ENCODE measurements at regions not wholly inside any gene's neighbourhood (a gene's known extent, or its start where the extent isn't known, plus 50 kb on each side); places are given as distances from the start of the nearest gene placed in this dataset.

DNA sequence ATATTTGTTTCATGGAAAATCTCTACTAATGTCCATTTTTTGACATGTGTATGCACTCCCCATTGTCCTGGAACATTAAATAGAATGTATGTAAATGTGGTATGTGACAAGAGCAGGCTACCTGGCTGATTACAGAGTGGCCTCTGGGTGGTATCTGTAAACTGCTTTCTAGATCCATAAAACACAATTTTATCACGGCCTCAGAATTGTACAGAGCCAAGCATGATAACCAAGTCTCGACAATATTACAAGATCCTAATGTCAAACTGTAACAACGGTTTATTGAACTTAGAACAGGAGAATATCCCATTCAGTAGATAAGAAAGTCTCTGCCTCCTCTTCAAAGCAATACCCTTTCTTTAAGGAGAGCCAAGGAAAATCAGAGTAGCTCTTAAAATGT is 212.4 kb downstream of the PCDH7 start:
- DNase-seq (ENCODE audit: low read depth), result no peak

DNA sequence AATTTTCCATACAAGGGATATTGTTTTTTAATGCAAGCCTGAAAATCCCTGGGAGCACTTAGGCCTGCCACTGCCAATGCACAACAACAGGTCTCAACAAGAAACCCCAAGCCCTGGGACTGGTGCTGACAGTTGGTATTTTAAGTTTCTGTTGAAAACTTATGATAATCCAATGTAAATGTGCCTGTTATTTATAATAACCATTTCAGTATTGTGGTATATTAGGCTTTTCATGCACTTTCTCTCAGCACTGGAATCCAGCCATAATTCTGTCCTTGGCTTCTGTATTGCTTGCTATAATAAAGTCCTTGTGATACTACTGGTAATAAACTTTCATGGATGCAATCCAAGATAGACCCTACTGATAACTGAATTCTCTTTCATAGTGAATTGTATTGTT is 218.9 kb downstream of the PCDH7 start:
- DNase-seq (ENCODE audit: low read depth), result no peak

DNA sequence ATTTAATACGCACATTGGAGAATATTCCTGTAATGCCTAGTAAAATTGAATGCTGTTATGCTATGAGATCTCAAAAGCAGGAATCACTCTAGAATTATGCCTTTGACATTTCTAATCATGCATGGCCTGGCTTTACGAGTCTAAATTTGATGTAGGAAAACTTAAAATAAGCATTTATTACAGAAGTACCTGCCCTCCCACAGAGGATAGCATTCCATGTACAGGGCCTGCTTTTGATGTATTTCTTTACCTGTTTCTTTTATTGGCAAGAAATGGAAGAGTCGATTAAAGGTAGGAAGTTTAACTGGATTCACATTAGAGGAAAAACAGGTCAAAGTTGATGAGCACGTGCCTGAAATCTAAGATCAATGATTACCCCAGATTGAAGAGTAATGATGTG is 219.5 kb downstream of the PCDH7 start:
- DNase-seq (ENCODE audit: low read depth), result no peak

DNA sequence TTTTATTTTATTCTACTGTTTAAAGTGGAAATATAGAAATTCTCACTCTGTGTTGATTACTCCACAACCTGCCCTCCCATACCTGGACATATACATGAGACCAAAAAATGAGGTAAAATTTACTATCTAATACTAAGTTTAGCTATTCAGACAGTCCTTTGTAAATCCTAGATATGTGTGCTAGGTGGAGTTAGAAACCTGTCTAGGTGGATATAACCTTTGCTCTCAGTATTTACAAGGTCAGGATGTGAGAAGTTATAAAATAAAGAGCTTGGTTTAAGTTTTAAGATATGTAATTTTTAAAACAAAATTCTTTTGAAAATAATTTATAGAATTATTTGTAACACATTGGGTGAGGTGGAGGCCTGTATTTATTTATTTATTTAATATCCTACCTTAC is 221.5 kb downstream of the PCDH7 start:
- no peak for DNase-seq (ENCODE audit: low read depth)

DNA sequence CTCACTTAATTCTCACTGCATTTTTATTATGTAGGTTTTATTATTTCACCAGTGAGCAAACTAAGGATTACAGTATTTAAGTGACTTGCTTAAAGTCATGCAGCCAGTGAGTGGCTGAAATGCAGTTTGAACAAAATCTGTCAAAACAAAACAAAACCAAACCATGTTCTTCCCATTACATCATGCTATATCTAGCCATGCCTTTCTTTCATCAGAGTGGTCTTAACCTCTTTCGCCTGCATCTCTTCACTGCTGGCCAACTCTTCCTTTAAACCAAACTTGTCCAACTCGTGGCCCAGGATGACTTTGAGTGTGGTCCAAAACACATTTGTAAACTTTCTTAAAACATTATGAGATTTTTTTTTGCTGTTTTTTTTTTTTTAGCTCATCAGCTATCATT is 223.2 kb downstream of the PCDH7 start:
- no peak for DNase-seq (ENCODE audit: low read depth)

DNA sequence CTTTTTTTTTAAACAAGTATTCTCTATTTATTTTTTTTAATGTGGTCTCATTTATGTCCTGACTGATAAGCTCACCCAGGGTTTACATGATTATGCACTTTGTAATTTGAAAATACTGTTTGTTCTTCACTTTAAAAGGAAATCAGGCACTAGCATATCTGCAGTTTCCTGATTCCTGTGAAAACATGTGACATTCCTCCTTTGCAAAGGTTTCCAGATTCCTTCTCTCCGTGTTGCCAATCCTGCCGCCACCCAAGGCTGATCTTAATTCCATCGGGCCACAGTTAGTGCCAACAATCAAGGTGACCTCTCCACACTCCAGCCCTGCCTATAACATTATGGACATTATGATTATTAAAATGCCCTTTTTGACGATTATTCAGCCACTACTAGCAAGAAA is 225.4 kb downstream of the PCDH7 start:
- no peak for DNase-seq (ENCODE audit: low read depth)

DNA sequence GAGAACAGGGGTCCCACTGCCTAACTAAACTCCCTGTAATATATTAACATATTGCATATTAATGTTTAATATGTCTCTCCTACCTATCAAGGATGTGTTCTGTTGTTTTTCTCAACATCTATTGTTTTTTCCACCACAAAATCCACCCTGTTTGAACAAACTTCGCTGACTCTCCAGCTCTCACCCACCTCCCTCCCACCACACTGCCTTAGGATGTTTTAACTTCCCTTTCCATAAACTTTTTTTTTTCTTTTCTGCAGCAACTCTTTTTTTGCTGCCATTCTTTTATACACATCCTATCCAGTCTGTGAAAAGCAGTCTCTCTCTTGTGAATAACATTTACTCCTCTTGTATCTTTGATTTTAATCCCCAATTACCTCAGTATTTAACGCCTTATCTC is 226.1 kb downstream of the PCDH7 start:
- DNase-seq (ENCODE audit: low read depth), result no peak

DNA sequence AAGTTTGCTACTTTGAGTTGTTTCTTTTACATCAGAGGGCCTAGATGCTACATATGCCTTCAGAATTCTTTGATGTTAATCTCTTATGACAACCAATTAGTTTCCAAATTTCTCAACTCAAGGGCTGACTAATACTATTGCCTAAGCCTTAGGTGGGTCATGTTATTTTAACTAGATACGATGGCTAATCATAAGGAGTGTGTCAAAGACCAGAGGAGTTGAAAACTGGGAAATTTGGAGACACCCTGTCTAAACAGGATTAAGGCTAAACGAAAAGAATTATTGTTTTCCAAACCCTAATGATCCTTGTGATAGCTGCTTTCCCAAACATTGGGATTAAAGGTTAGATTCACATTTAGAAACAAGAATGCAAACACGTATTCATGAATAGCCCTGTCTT is 228.5 kb downstream of the PCDH7 start:
- DNase-seq (ENCODE audit: low read depth), result peak; percentile 59

DNA sequence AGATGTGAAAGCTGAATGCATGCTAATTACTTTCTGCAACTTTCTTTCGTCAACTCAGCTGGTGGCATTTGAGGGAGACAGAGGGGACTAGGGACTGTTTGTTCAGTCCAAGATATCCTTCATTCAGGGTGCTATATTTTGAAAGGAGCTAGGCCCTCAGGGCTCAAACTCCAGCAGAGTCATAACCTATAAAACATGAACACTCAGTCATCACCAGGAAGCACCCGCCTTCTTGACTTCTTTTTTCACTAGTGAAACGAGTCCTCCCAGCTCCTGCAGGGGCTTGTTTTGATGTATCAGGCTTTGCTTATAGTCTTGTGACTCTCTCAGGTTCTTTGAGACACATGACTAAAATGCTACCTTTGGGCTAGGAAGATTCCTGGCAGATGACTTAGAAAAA is 230.6 kb downstream of the PCDH7 start:
- DNase-seq (ENCODE audit: low read depth), result no peak

DNA sequence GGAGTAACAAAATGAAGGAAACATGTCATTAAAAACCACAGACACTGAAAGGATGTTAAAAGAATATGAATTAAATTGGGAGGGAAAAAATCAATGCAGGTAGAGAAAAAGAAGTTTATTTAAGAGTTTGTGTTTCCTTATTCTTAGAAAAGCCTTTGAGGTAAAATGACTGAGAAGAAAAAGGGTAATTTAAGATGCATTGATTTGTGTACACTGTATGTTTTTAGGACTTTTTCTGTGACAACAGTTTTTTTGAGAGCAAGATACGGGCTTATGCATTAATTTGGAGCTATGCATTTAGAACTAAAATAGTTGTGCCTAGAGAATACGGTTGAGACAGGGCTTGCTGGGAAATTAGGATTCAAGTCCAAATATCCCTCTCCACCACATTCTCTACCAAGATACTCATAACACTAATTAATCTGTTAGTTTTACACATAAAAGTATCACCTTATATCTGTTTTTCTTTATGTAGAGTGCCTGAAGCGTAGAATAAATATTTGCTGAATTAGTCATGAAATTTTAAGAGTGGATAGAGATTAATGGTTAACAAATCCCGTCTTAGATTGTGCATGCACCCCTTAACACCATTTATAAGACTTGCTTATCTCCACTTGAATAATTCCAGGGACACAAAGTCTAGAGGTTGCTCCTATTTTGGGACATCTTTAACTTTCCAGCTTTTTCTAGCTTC is 232.5 kb downstream of the PCDH7 start:
- no peak for DNase-seq (ENCODE audit: low read depth)

DNA sequence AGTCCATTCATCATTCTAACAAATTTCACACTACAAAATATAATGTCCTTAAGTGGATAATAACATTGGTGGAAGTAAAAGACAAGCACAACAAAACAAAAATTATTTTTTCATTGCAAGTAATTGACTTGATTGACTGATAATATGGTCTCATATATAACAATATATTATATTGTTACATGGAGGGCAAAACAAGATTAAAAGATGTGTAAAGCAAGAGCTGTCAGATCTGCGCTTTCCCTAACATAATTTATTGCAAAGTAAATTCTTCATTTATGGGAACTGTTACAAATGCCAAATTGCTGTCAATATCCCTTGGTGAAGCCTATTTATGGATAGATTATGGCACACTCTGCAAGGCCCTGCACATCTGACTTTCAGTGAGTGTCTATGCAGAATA is 233.6 kb downstream of the PCDH7 start:
- no peak for DNase-seq (ENCODE audit: low read depth)

DNA sequence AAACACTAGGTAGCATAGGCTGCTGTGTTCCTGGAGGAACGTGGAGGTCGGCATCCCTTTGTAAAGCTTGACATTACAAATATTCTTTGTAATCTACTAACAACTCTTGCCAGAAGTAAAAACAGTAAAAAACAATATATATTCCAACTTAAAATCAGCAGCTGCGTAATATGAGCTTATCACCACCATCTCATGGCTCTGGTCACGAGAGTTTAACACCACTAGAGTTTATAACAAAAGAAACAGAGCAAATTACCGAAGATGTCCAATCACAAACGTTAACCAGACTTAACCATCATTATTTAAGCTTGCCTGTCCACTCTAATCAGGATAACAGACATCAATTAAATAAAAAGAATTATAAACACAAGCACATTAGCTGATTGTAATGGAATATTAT is 236.7 kb downstream of the PCDH7 start:
- no peak for DNase-seq (ENCODE audit: low read depth)

DNA sequence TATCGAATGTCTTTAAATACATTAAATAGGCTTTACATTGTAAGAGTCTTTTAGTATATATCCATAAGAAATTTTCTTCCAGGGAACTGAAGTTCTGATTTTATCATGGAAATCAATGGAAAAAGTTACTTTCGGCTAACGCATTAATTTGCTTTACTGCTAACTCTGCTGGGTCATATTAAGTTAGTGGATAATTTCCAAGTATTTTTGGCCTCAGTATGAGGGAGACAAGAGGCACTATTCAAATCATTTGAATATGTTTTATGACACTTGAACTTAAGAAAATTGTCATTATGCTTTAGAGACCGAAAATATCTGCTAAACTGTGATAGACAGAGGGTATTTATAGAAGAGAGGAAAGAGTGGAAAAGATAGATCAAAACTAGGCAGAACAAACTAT is 237.5 kb downstream of the PCDH7 start:
- no peak for DNase-seq (ENCODE audit: low read depth)

DNA sequence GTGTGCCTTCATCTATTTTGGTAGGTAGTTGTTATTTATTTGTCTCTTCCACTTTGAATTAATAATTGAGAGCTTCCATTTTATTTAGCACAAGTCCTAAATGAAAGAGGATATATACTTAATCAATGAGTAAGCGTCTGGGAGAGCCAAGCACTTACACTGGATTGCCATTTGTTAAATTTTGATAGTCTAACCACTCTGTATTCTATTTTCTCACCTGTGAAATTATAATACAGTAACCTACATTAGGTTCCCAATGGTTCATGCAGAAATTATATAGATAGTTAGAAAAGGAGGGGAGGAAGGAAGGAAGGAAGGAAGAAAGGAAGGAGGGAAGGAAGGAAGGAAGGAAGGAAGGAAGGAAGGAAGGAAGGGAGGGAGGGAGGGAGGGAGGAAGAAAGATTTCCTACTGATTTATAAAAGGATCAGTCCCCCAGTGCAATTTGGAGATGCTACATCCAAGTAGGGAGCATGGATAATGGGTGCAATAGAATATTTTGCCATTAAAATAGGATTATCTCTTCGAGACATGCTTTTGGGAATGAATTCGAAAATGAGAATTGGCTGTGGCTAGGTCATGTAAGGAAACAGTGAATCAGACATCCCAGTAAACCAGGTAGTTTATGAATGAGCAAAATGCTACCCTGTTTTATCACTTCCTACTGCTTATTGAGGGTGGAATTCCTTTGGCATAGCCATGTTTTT is 239.8 kb downstream of the PCDH7 start:
- no peak for DNase-seq (ENCODE audit: low read depth)

DNA sequence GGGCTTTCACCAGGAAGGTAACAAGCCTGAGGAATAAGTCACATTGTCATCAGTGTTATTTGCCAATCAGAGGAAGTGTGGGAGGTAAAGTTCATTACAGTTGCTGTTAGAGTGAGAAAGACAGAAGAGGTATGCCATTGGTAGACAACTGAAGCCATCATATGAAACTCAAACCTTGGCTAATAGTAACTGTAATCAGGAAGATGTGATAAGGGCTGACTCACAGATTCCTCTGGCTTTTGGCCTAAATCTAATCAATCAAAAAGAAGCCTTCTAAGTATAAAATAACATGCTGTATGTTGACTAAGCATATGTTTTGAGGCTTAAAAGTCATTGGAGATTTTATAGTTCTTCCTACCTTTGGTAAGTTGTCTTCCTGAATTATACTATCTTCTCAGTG is 242.8 kb downstream of the PCDH7 start:
- no peak for DNase-seq (ENCODE audit: low read depth)

DNA sequence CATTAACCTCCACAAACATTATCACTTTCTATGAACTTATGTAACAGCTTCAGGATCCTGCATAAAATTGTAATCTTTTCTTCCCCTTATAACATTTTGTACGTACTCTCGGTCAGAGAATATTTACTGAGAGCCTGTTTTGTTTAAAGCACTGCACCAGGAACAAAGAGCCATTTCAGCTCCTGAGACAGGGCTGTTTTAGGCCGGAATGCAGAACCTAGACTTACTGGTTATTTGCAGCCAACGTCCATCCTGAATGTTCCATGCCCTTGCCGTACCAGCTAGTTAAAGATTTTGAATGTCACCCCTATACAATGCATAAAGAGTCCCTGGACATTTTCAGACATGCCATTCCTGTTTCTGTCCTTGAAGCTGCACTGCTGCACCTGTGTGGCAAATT is 248.8 kb downstream of the PCDH7 start:
- DNase-seq (ENCODE audit: low read depth), result no peak

DNA sequence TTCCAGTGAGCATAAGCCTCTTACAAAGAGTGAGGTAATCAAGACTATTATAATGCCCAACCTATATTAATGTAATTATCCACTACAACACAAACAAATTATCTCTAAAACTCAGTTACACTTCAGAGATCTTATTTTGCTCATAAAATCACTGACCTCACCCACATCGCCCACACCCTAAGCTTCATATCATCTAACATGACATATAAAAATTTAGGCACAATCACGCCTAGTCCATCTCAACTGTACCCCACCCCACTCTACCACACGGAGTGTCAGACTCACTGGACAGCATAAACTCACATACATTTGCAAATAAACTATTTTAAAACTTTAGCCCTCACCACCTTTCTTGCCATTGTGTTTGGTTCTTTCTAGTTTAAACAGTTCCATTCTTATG is 252.4 kb downstream of the PCDH7 start:
- DNase-seq (ENCODE audit: low read depth), result no peak

DNA sequence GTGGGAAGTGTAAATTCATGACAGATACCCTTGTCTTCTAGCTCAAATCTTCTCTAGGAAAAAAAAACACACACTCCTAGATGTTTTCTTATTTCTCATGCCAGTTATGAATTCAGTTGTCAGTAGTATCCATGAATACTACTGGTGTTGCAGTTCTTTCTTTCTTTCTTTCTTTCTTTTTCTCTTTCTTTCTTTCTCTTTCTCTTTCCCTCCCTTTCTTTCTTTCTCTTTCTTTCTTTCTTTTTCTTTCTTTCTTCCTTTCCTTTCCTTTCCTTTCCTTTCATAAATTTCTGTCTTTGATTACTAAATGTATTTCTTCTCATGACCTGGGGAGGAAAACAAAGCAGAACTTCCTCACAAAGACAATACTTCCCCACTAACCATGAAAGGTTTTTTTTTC is 253.8 kb downstream of the PCDH7 start:
- DNase-seq (ENCODE audit: low read depth), result no peak

DNA sequence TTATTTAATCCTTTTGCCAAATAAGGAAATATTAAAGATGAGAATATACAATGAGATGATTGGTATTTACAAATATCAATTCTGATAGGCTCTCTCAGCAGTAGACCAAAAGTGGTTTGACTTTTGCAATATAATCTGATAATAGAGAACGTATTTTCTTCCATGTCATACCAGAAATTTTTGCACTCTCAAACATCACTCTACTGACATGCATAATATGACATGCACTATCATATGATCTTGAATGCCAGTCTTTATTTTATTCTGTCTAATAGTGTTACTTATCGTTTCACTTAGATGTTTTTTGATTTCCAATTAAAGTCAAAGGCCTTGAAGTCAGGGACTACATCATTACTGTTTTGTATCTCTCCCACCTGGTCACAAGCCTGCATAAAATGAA is 259.2 kb downstream of the PCDH7 start:
- DNase-seq (ENCODE audit: low read depth), result no peak

DNA sequence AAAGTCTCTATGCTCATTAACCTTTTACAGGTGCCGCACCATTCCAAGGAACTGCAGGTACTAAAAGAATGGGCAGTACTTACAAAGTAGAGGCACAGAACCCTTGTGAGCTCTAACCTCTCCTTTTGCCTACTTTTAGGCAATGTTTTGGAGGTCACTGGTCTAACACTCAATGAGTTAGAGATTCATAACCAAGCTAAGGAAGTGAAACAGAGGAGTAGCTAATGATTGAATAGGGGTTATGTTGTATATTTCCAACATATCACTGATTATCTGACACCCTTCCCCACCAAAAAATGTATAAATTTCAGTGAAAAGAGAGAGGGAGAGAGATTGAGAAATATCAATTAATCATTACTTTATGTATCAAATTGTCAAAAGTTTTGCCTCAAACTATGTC is 269.3 kb downstream of the PCDH7 start:
- no peak for DNase-seq (ENCODE audit: low read depth)

DNA sequence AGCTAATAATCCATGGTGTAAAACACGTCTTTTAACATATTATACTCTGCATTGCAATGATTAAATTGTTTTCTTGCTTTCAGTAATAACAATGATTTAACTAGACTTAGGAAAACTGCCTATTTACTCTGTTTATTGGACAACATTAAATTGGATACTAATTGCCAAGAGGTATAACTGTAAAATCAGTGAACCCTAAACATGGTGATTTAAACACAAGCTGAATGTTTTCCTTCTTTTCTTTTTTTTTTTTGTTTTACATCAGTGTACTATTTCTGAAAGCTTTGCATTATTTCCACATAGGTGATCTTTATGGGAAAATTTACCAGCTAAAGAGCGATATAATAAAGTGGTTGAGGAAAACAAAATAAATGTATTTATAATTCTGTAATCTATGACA is 276.7 kb downstream of the PCDH7 start:
- DNase-seq (ENCODE audit: low read depth), result no peak

DNA sequence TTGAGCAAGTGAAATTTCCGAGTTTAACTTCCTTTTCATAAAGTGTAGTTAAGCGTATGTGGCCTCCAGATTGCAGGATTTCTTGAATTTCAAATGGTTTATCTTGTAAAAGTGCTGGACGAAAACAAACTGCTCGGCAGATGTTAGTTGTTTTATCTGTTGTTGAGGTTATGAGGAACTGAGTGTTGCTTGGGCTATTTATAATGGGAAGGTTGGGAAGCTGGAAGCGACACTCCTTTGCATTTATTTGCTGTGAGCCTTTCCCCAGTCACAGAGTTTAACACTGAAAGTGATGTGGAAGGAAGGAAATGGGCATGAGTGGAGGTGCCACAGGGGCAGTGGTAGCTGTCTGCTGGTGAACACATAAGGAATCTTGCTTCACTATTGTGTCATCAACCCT is 284.9 kb downstream of the PCDH7 start:
- no peak for DNase-seq (ENCODE audit: low read depth)

DNA sequence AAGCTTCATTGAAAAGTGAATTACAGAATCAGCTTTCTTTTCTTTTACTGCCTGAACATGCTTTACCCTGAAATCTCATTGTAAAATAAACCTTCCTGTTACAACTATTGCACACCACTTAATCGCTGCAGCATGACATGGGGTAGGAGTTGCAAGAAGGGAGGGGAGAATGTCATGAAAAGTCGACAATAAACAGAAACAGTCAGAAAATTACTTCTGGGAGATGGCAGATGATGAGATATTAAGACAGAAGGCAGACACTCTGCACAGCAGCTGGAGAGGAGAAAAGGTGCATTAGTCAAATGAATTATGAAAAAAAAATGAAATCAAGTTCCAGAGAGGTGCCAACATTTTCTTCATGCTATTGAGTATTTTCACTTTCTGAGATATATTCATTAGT is 287.7 kb downstream of the PCDH7 start:
- no peak for DNase-seq (ENCODE audit: low read depth)

DNA sequence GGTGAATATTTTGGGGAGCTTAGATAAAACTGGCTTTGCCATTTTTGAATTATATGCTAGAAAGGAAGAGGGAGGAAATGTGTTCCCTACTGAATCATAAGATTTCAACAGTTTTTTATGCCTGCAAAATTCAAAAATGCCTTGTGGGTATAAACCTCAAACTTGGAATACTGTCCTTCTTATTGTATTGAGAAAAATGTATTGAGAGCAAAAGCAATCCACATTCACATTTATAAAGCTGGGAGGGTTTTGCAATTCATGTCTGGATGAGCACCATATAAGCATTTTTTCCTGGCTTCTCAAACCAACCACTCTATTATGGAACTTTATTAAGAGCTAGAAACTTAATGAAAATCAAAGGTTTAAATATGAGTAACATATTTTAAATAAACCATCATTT is 289.8 kb downstream of the PCDH7 start:
- no peak for DNase-seq (ENCODE audit: low read depth)

All from LHCN-M2 (cell line).